Dermis blood vessel endothelial cell (primary cell): ENCODE measurements at regions not wholly inside any gene's neighbourhood (a gene's known extent, or its start where the extent isn't known, plus 50 kb on each side); places are given as distances from the start of the nearest gene placed in this dataset.
"Not testable (repeated sequence)": the region's sequence is repeated elsewhere in the genome, so short reads cannot be mapped to it uniquely, and the experiment has no call there.

Experiments
- DNase-seq: peaks from one replicate; pipeline ENCODE4 v3.0.0; 2010

- not testable (repeated sequence) for DNase-seq
Measured at GRCh38 chr10:53647221-53647620, 874.6 kb upstream of the MBL2 start.

GRCh38 chr10:53646525-53646924, 873.9 kb upstream of the MBL2 start:
- DNase-seq = no peak

GRCh38 chr10:53645951-53646350, 873.4 kb upstream of the MBL2 start:
- DNase-seq = no peak

- DNase-seq = no peak
Measured at GRCh38 chr10:53638006-53638405, 865.4 kb upstream of the MBL2 start.

- DNase-seq = no peak
Measured at GRCh38 chr10:53624722-53625121, 852.1 kb upstream of the MBL2 start.

GRCh38 chr10:53622201-53622600, 849.6 kb upstream of the MBL2 start:
- DNase-seq = no peak

GRCh38 chr10:53619671-53620070, 847.1 kb upstream of the MBL2 start:
- no peak for DNase-seq

GRCh38 chr10:53607691-53608090, 835.1 kb upstream of the MBL2 start:
- DNase-seq = no peak

GRCh38 chr10:53606981-53607380, 834.4 kb upstream of the MBL2 start:
- DNase-seq = no peak

- peak; percentile 58 for DNase-seq
Measured at GRCh38 chr10:53601260-53601875, 828.8 kb upstream of the MBL2 start.

- no peak for DNase-seq
Measured at GRCh38 chr10:53598914-53599313, 826.3 kb upstream of the MBL2 start.

- no peak for DNase-seq
Measured at GRCh38 chr10:53597835-53598251, 825.3 kb upstream of the MBL2 start.

- DNase-seq = peak; percentile 4
Measured at GRCh38 chr10:53580465-53580864, 807.9 kb upstream of the MBL2 start.

- peak; percentile 70 for DNase-seq
Measured at GRCh38 chr10:53579773-53580172, 807.2 kb upstream of the MBL2 start.

GRCh38 chr10:53574024-53574423, 801.4 kb upstream of the MBL2 start:
- DNase-seq = no peak

GRCh38 chr10:53573498-53573897, 800.9 kb upstream of the MBL2 start:
- no peak for DNase-seq

- DNase-seq = no peak
Measured at GRCh38 chr10:53572799-53573198, 800.2 kb upstream of the MBL2 start.

- no peak for DNase-seq
Measured at GRCh38 chr10:53570221-53570620, 797.6 kb upstream of the MBL2 start.

GRCh38 chr10:53569455-53569854, 796.9 kb upstream of the MBL2 start:
- no peak for DNase-seq

- DNase-seq = no peak
Measured at GRCh38 chr10:53548664-53549063, 776.1 kb upstream of the MBL2 start.

- DNase-seq = no peak
Measured at GRCh38 chr10:53547364-53547763, 774.8 kb upstream of the MBL2 start.

GRCh38 chr10:53543410-53543809, 770.8 kb upstream of the MBL2 start:
- DNase-seq = no peak

- peak; percentile 11 for DNase-seq
Measured at GRCh38 chr10:53537508-53537907, 764.9 kb upstream of the MBL2 start.

- no peak for DNase-seq
Measured at GRCh38 chr10:53536322-53536721, 763.7 kb upstream of the MBL2 start.

GRCh38 chr10:53534428-53534827, 761.8 kb upstream of the MBL2 start:
- DNase-seq = no peak
